ENCODE measurements at regions not wholly inside any gene's neighbourhood (a gene's known extent, or its start where the extent isn't known, plus 50 kb on each side); places are given as distances from the start of the nearest gene placed in this dataset.

- no peak overlapping the region for H3K4me3 ChIP-seq (ENCODE audit: low read depth, low read length, poor library complexity, severe bottlenecking)
- TF ChIP-seq CTCF (conservative IDR thresholded peaks at IDR 0.05; ENCODE audit: low read depth, low read length): no peak
- TF ChIP-seq EZH2 (IDR thresholded peaks at IDR 0.05; ENCODE audit: borderline replicate concordance, low read depth, low read length, poor library complexity, severe bottlenecking): no peak
- no peak overlapping the region for H3K27ac ChIP-seq (ENCODE audit: low read depth, low read length, poor library complexity, severe bottlenecking)
- H3K4me1 ChIP-seq (ENCODE audit: insufficient read depth, low read length, poor library complexity, severe bottlenecking): no peaks in the 10 kb centered on the region
- no peaks in the 10 kb centered on the region for H3K27me3 ChIP-seq (replicated peaks; ENCODE audit: insufficient read depth, low read depth, low read length, poor library complexity)
- no peaks in the 10 kb centered on the region for H3K9me3 ChIP-seq (ENCODE audit: low read depth, low read length, poor library complexity, severe bottlenecking)
- no peaks in the 10 kb centered on the region for H3K36me3 ChIP-seq (ENCODE audit: insufficient read depth, low read length, poor library complexity, severe bottlenecking)
- ChIA-PET CTCF (interaction anchor here (0.6 kb wide), 1 partner anchor 994 kb away, joined by 3 read pairs; no protein-coding TSS in a partner anchor), POLR2A (ENCODE audit: low non-redundant PET) (no interaction called here)
- no peak for DNase-seq (ENCODE audit: low spot score)
- BruUV-seq (replicated peaks): no TSS peak
- intact Hi-C loops (cut with micrococcal nuclease; ENCODE audit: unreplicated experiment): no loop called here
Measured at GRCh38 chr11:23006730-23007129, 146.5 kb upstream of the CCDC179 start.

- Histone ChIP-seq H3K27me3 (replicated peaks; ENCODE audit: insufficient read depth, low read depth, low read length, poor library complexity) (no peaks in the 10 kb centered on the region), H3K4me1 (ENCODE audit: insufficient read depth, low read length, poor library complexity, severe bottlenecking) (no peaks in the 10 kb centered on the region), H3K36me3 (ENCODE audit: insufficient read depth, low read length, poor library complexity, severe bottlenecking) (no peaks in the 10 kb centered on the region), H3K27ac (ENCODE audit: low read depth, low read length, poor library complexity, severe bottlenecking) (no peak overlapping the region), H3K4me3 (ENCODE audit: low read depth, low read length, poor library complexity, severe bottlenecking) (no peak overlapping the region), H3K9me3 (ENCODE audit: low read depth, low read length, poor library complexity, severe bottlenecking) (no peaks in the 10 kb centered on the region)
- TF ChIP-seq EZH2 (IDR thresholded peaks at IDR 0.05; ENCODE audit: borderline replicate concordance, low read depth, low read length, poor library complexity, severe bottlenecking) (no peak), CTCF (conservative IDR thresholded peaks at IDR 0.05; ENCODE audit: low read depth, low read length) (no peak)
- ChIA-PET POLR2A (ENCODE audit: low non-redundant PET) (no interaction called here), CTCF (no interaction called here)
- intact Hi-C loops (cut with micrococcal nuclease; ENCODE audit: unreplicated experiment): no loop called here
- no peak for DNase-seq (ENCODE audit: low spot score)
- BruUV-seq (replicated peaks): no TSS peak
Measured at GRCh38 chr11:23010790-23011335, 150.6 kb upstream of the CCDC179 start.

- no peaks in the 10 kb centered on the region for H3K27me3 ChIP-seq (replicated peaks; ENCODE audit: insufficient read depth, low read depth, low read length, poor library complexity)
- TF ChIP-seq CTCF (conservative IDR thresholded peaks at IDR 0.05; ENCODE audit: low read depth, low read length): no peak
- no peak for TF ChIP-seq EZH2 (IDR thresholded peaks at IDR 0.05; ENCODE audit: borderline replicate concordance, low read depth, low read length, poor library complexity, severe bottlenecking)
- H3K27ac ChIP-seq (ENCODE audit: low read depth, low read length, poor library complexity, severe bottlenecking): no peak overlapping the region
- no peaks in the 10 kb centered on the region for H3K9me3 ChIP-seq (ENCODE audit: low read depth, low read length, poor library complexity, severe bottlenecking)
- H3K4me1 ChIP-seq (ENCODE audit: insufficient read depth, low read length, poor library complexity, severe bottlenecking): no peaks in the 10 kb centered on the region
- DNase-seq (ENCODE audit: low spot score): no peak
- intact Hi-C loops (cut with micrococcal nuclease; ENCODE audit: unreplicated experiment): no loop called here
- ChIA-PET POLR2A (ENCODE audit: low non-redundant PET) (no interaction called here), CTCF (no interaction called here)
- H3K36me3 ChIP-seq (ENCODE audit: insufficient read depth, low read length, poor library complexity, severe bottlenecking): no peaks in the 10 kb centered on the region
- H3K4me3 ChIP-seq (ENCODE audit: low read depth, low read length, poor library complexity, severe bottlenecking): no peak overlapping the region
- BruUV-seq (replicated peaks): no TSS peak
Measured at GRCh38 chr11:23012930-23013329, 152.7 kb upstream of the CCDC179 start.
